PC-3 (cell line): ENCODE measurements at regions not wholly inside any gene's neighbourhood (a gene's known extent, or its start where the extent isn't known, plus 50 kb on each side); places are given as distances from the start of the nearest gene placed in this dataset.

Source experiments
- ATAC-seq: fragments of 200-7000 bp; cut with Tn5 transposase; 2 replicates; pipeline ENCODE4 v1.9.1; 2020; ENCODE audit warnings: mild to moderate bottlenecking, moderate library complexity
- BruUV-seq: library from RNA; stranded (reverse); fragments of 400-500 nt; replicated peaks from 2 replicates; lab custom pipeline; 2021; lab: Mats Ljungman, UMichigan
- CTCF ChIA-PET: fragments of 300-600 bp; sonication (Branson Sonifier 250); formaldehyde crosslinking; loops from one replicate; lab custom pipeline; 2022; ENCODE audit warnings: antibody characterized with exemption; lab: Charles Lee
- POLR2A ChIA-PET: fragments of 300-600 bp; sonication (Branson Sonifier 250); formaldehyde crosslinking; loops from one replicate; lab custom pipeline; 2022; ENCODE audit warnings: antibody characterized with exemption; ENCODE audit not compliant: unreplicated experiment; lab: Charles Lee
- DNase-seq: peaks from one replicate; pipeline ENCODE4 v3.0.0-alpha.2; 2015
- H2AFZ ChIP-seq: fragments of 300-600 bp; sonication (generic); 2 replicates; pipeline ENCODE4 v1.6.0; 2016; ENCODE audit warnings: antibody characterized with exemption, low read length
- H3F3A ChIP-seq: fragments of 300-600 bp; sonication (generic); one replicate; pipeline ENCODE4 v1.6.0; 2017; ENCODE audit warnings: antibody characterized with exemption, low read length, control low read depth, mild to moderate bottlenecking; ENCODE audit not compliant: unreplicated experiment
- H3K27ac ChIP-seq: fragments of 300-600 bp; sonication (generic); 2 replicates; pipeline ENCODE4 v1.5.1; 2016; ENCODE audit warnings: mild to moderate bottlenecking, low read length
- H3K27me3 ChIP-seq: fragments of 300-600 bp; sonication (generic); 2 replicates; pipeline ENCODE4 v1.6.1; 2016; ENCODE audit warnings: low read length, mixed read lengths
- H3K36me3 ChIP-seq: fragments of 300-600 bp; sonication (generic); 2 replicates; pipeline ENCODE4 v1.6.1; 2016; ENCODE audit warnings: low read depth, mixed run types, low read length, mixed read lengths
- H3K4me1 ChIP-seq: fragments of 300-600 bp; sonication (generic); 2 replicates; pipeline ENCODE4 v1.5.1; 2016; ENCODE audit warnings: low read length; ENCODE audit not compliant: insufficient read depth
- H3K4me2 ChIP-seq: fragments of 300-600 bp; sonication (generic); 2 replicates; pipeline ENCODE4 v1.6.0; 2016; ENCODE audit warnings: low read length
- H3K4me3 ChIP-seq: fragments of 300-600 bp; sonication (generic); 2 replicates; pipeline ENCODE4 v1.5.1; 2016; ENCODE audit warnings: mild to moderate bottlenecking, low read length, mixed read lengths
- H3K79me2 ChIP-seq: fragments of 300-600 bp; sonication (generic); 2 replicates; pipeline ENCODE4 v1.6.1; 2017; ENCODE audit warnings: low read length, mixed read lengths
- H3K9ac ChIP-seq: fragments of 300-600 bp; sonication (generic); 2 replicates; pipeline ENCODE4 v1.6.0; 2016; ENCODE audit warnings: mild to moderate bottlenecking, low read length
- H3K9me2 ChIP-seq: fragments of 300-600 bp; sonication (generic); replicated peaks from 2 replicates; pipeline ENCODE4 v1.6.1; 2016; ENCODE audit warnings: mixed run types, low read length, mixed read lengths
- H3K9me3 ChIP-seq: fragments of 300-600 bp; sonication (generic); 2 replicates; pipeline ENCODE4 v1.6.1; 2016; ENCODE audit warnings: low read length, mixed read lengths
- H4K20me1 ChIP-seq: fragments of 300-600 bp; sonication (generic); 2 replicates; pipeline ENCODE4 v1.6.1; 2016; ENCODE audit warnings: low read length, mixed read lengths
- CTCF ChIP-seq: fragments of 300-600 bp; sonication (generic); conservative IDR thresholded peaks from 2 replicates; pipeline ENCODE4 v1.5.1; 2017; ENCODE audit warnings: antibody characterized with exemption, low read depth, mild to moderate bottlenecking, low read length
- EZH2 ChIP-seq: fragments of 300-600 bp; sonication (generic); IDR thresholded peaks from one replicate; pipeline ENCODE4 v1.6.1; 2017; ENCODE audit warnings: antibody characterized with exemption, mild to moderate bottlenecking, low read length; ENCODE audit not compliant: unreplicated experiment
- EZH2phosphoT487 ChIP-seq: fragments of 300-600 bp; sonication (generic); IDR thresholded peaks from 2 replicates; pipeline ENCODE4 v1.6.1; 2018; ENCODE audit warnings: mild to moderate bottlenecking, antibody characterized with exemption, low read length, borderline replicate concordance
- intact Hi-C: fragments of 100-400 bp; cut with micrococcal nuclease; formaldehyde crosslinking; loops from 2 replicates; pipeline ENCODE4 v1.9.0; 2023

- peak; percentile 63 for DNase-seq
- H3K27ac ChIP-seq = peak overlapping the region; percentile 46
- TF ChIP-seq EZH2 = no peak
- no peaks in the 10 kb centered on the region for H3K79me2 ChIP-seq
- H3K36me3 ChIP-seq = no peaks in the 10 kb centered on the region
- no peaks in the 10 kb centered on the region for H3F3A ChIP-seq
- H3K4me2 ChIP-seq = no peak overlapping the region
- no peaks in the 10 kb centered on the region for H3K9me2 ChIP-seq
- intact Hi-C loops = no loop called here
- no peak overlapping the region for H3K9ac ChIP-seq
- ChIA-PET POLR2A (no interaction called here), CTCF (no interaction called here)
- peaks cover 26% of the 10 kb centered on the region for H3K4me1 ChIP-seq
- H4K20me1 ChIP-seq = no peaks in the 10 kb centered on the region
- peak; percentile 22; the same call in 1 of the 2 replicates for ATAC-seq
- BruUV-seq = no TSS peak
- H3K27me3 ChIP-seq = no peaks in the 10 kb centered on the region
- H3K9me3 ChIP-seq = no peaks in the 10 kb centered on the region
- H3K4me3 ChIP-seq = no peak overlapping the region
- peak overlapping the region; percentile 14; the same call in 1 of the 2 replicates for H2AFZ ChIP-seq
Observed at GRCh38 chr21:35113064-35113463, 64.0 kb upstream of the RUNX1 start.

GRCh38 chr21:35111321-35111930 is 62.3 kb upstream of the RUNX1 start:
- ATAC-seq = peak; percentile 83
- intact Hi-C loops = no loop called here
- no peaks in the 10 kb centered on the region for H3F3A ChIP-seq
- H3K4me2 ChIP-seq = peak overlapping the region; percentile 48
- no peaks in the 10 kb centered on the region for H3K27me3 ChIP-seq
- H2AFZ ChIP-seq = no peak overlapping the region
- peak overlapping the region; percentile 24 for H3K27ac ChIP-seq
- H3K4me3 ChIP-seq = no peak overlapping the region
- peak; percentile 85 for DNase-seq
- BruUV-seq = no TSS peak
- POLR2A ChIA-PET = interaction anchor here (0.6 to 0.7 kb wide), 2 partner anchors 63 to 282 kb away, joined by 3 to 5 read pairs; no protein-coding TSS in a partner anchor
- H3K9ac ChIP-seq = no peak overlapping the region
- H3K9me2 ChIP-seq = no peaks in the 10 kb centered on the region
- peaks cover 26% of the 10 kb centered on the region for H3K4me1 ChIP-seq
- H3K9me3 ChIP-seq = no peaks in the 10 kb centered on the region
- no peaks in the 10 kb centered on the region for H4K20me1 ChIP-seq
- CTCF ChIA-PET = interaction anchor here (0.6 to 0.7 kb wide), 2 partner anchors 16 to 134 kb away, joined by 3 to 5 read pairs; no protein-coding TSS in a partner anchor
- no peaks in the 10 kb centered on the region for H3K36me3 ChIP-seq
- TF ChIP-seq EZH2phosphoT487 (no peak), EZH2 (no peak), CTCF (no peak)
- no peaks in the 10 kb centered on the region for H3K79me2 ChIP-seq

GRCh38 chr21:35108887-35109286 is 59.8 kb upstream of the RUNX1 start:
- no peak for ATAC-seq

More at GRCh38 chr21:35108887-35109286, 59.8 kb upstream of the RUNX1 start:
- DNase-seq = no peak
- H3K4me3 ChIP-seq = no peak overlapping the region
- no peak overlapping the region for H2AFZ ChIP-seq
- H3K4me2 ChIP-seq = no peak overlapping the region
- H3K9me3 ChIP-seq = no peaks in the 10 kb centered on the region
- no peak overlapping the region for H3K9ac ChIP-seq
- no peak for TF ChIP-seq EZH2
- no peak for TF ChIP-seq EZH2phosphoT487
- no peak for TF ChIP-seq CTCF
- no peaks in the 10 kb centered on the region for H3K9me2 ChIP-seq
- no peaks in the 10 kb centered on the region for H4K20me1 ChIP-seq
- H3F3A ChIP-seq = no peaks in the 10 kb centered on the region
- CTCF ChIA-PET = no interaction called here
- peaks cover 26% of the 10 kb centered on the region for H3K4me1 ChIP-seq
- intact Hi-C loops = no loop called here
- POLR2A ChIA-PET = no interaction called here
- H3K36me3 ChIP-seq = no peaks in the 10 kb centered on the region
- no peak overlapping the region for H3K27ac ChIP-seq
- H3K79me2 ChIP-seq = no peaks in the 10 kb centered on the region
- no TSS peak for BruUV-seq
- H3K27me3 ChIP-seq = no peaks in the 10 kb centered on the region
